Mucosa of rectum (tissue), 2 donors: ENCODE measurements at regions not wholly inside any gene's neighbourhood (a gene's known extent, or its start where the extent isn't known, plus 50 kb on each side); places are given as distances from the start of the nearest gene placed in this dataset.
"Not testable (repeated sequence)": the region's sequence is repeated elsewhere in the genome, so short reads cannot be mapped to it uniquely, and the experiment has no call there.

Experiments used
- H3K27ac ChIP-seq, 2 donors: one replicate each; pipeline ENCODE4 v1.7.0; 2013; ENCODE audit warnings: inconsistent platforms in 2 of 2, low read depth in 2 of 2, low read length in 2 of 2
- H3K27me3 ChIP-seq, 2 donors: one replicate each; pipeline ENCODE4 v1.7.0; 2013; ENCODE audit warnings: low read length in 2 of 2; ENCODE audit not compliant: control insufficient read depth in 2 of 2, insufficient read depth in 2 of 2
- H3K36me3 ChIP-seq, 2 donors: one replicate each; pipeline ENCODE4 v1.7.0; 2013; ENCODE audit warnings: low read length in 2 of 2; ENCODE audit not compliant: control insufficient read depth in 2 of 2, insufficient read depth in 2 of 2
- H3K4me1 ChIP-seq, 2 donors: one replicate each; pipeline ENCODE4 v1.7.0; 2013; ENCODE audit warnings: low read length in 2 of 2, mild to moderate bottlenecking in 1 of 2; ENCODE audit not compliant: control insufficient read depth in 2 of 2, insufficient read depth in 2 of 2
- H3K4me3 ChIP-seq, 2 donors: one replicate each; pipeline ENCODE4 v1.7.0; 2013; ENCODE audit warnings: low read length in 2 of 2
- H3K9ac ChIP-seq, 2 donors: one replicate each; pipeline ENCODE4 v1.7.0; 2013; ENCODE audit warnings: low read length in 2 of 2, low read depth in 1 of 2, mild to moderate bottlenecking in 1 of 2
- H3K9me3 ChIP-seq, 2 donors: one replicate each; pipeline ENCODE4 v1.7.0; 2013; ENCODE audit warnings: low read length in 2 of 2; ENCODE audit not compliant: control insufficient read depth in 2 of 2
- donor health status: healthy.
- donor health status: Normal muscosa, but diverticular disease.

DNA sequence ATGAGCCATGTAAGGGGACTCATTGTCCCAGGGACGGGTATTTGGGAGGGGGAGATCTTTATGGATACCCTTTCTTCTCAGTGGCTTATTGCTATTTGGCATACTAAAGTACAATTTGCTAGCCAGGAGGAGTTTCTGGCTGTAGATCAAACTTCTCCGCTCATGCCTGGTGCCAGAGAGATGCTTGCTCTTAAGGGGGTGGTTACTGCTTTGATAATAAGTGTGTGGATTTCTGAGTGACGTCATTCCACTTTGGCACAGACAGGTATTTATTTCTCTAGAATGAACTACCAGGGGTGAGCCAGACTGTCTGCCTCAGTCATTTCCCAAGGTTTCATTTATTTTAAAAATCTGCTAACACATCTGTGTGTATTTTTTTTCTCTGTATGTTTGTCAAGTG, 131.1 kb downstream of the SRGAP2 start:
- not testable (repeated sequence) for H3K27ac ChIP-seq, H3K4me1 ChIP-seq, H3K36me3 ChIP-seq, H3K4me3 ChIP-seq, H3K9me3 ChIP-seq, H3K9ac ChIP-seq, H3K27me3 ChIP-seq

DNA sequence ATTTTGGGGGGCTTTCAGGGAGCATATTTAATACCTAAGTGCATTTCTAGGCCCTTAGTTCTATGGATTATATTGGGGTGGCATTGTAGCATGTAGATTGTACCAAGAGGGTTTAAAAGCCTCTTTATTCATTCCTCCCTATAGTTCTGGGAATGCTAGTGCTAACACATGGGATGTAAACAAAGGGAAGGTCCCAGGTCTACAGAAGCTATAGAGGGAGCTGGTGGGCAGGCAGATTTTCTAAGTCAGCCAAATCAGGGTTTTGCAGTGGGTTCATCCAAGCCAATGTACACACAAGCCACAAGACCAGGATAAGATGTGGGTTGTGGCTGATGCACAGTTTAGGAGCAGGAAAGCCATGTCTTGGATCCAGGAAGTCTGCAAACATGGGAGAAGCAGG, 131.8 kb downstream of the SRGAP2 start:
- not testable (repeated sequence) for H3K27me3 ChIP-seq, H3K27ac ChIP-seq, H3K36me3 ChIP-seq, H3K4me3 ChIP-seq, H3K4me1 ChIP-seq, H3K9me3 ChIP-seq, H3K9ac ChIP-seq

DNA sequence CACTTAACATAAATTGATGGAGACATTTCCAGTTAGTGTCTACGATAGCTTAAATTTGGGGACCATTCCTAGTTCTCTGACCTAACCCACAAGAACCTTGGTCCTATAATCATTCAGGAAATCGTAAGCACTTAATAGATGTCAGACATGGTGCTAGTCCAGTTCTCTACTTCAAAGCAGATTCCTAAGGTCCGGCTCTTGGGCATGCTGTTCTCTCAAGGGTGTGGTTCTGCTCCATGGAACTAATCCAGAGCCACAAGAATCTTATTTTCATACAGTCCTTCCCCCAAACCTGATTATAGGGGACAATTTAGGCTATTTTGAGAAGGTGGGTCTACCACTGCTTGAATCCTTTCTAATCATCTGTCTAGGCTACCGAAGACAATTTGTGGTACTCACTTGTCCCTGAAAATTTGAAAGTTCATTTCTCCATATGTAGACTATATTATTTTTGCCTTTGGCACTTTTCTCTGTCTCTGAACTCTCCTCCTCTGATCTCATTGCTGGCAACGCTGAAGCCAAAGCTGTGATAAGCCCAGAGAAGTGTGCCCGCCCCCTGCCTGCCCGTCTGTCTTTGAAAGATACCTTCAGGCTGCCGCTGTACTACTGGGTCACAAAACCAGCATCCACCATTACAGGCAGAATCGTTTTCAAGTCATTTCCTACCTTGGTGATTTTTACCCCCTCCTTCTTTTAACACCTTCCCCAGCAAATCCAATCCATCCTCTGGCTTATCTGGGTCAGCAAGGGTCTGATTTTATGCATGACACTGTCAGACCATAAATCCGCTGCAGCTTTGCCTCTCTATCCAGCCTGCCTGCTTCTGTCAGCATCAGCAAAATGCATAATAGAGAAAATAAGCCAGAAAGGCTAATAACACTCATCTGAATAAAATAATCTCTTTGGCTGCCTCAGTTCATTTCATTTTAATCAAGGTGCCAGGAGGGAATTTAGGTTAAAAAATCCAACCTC, 132.8 kb downstream of the SRGAP2 start:
- H3K9me3 ChIP-seq, H3K4me1 ChIP-seq, H3K27me3 ChIP-seq, H3K9ac ChIP-seq, H3K4me3 ChIP-seq, H3K36me3 ChIP-seq, H3K27ac ChIP-seq: not testable (repeated sequence)

DNA sequence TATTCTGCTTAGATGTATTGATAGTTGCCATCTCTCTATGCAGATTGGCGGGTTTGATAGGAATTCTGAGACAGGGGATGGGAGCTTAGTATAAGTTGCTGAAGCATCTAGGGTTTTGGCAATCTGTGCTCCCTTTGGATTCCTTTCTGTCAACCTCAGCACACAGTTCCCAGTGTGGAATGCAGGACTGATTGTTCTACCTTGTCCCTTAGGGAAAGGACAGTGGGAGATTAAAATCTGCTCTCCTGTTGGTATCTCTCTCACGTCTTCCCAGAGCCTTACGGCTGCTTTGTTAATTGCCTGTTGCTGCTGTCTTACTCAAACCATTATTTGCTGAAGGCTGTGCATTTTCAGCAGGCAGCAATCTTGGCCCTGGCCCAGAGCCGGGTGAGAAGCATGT, 133.3 kb upstream of the IKBKE start:
- not testable (repeated sequence) for H3K27me3 ChIP-seq, H3K4me3 ChIP-seq, H3K36me3 ChIP-seq, H3K27ac ChIP-seq, H3K9me3 ChIP-seq, H3K9ac ChIP-seq, H3K4me1 ChIP-seq

DNA sequence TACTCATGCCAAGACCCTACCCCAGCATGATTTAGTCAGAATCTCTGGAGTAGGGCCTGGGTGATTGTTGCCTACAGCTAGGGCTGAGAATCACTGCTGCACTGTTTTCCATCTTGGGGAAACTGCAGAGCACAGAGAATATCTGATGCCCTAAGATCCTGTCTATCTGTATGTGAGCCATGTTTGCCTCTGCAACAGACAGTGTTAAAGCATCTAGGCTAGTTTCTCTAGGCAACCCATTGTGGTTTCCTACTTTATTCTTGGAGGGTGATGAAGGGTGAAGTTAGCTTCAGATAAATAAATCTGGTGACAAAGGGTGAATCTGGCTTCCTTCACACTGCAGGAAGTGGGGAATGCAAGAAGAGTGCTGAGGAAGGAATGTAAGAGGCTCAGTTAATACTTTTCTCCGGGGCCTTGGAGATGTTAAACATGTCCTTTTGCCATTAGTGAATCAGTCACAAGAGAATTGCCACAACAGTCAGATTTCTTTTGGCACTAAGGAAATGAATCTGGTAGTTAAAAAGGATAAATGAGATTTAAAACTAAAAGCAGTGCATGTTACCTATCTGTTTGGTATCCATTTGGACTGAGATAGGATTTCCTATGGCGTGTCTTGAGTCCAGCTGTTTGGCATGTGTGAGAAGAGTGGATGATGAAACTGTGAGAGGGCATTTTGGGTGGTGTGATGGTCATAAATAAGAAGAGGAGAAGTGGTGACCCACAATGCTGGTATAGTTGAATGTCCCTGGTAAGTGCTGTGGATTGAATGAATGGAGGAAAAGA, 119.6 kb upstream of the IKBKE start:
- not testable (repeated sequence) for H3K9me3 ChIP-seq, H3K4me3 ChIP-seq, H3K4me1 ChIP-seq, H3K27ac ChIP-seq, H3K9ac ChIP-seq, H3K36me3 ChIP-seq, H3K27me3 ChIP-seq

DNA sequence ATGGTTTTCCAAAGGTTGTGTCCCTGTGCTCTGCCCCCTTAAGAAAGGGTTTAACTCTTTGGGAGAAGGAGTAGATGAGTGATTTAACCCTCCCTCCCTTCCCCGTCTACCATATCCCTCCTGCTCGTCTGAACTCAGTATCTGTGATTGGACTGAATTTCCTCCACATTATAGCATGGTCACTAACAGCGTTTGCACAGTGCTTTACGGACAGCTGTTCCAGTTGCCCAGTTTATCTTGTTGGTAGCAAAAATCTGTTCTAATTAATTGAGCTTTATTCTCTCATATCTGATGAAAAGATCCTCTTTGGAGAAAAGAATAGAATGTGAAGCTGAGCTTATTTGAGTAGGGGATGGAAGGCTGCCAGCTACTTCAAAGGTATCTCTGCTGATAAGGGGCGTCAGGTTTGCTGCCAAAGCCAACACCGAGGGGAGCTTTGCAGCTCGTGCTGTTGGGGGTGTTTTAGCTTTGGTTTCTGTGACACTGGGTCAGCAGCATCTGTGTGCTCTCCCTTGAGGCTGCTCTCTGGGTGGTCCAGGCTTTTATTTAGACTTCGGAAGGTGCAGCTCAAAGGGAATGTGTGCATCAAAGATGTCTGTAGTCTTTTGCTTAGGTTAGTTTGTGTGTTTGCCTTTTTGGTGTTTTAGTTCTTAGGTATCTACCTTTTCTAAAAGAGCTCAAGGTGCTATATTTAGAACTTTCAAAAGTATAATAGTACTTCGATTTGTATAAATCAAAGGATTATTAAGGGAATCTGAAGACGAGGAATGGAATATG, 118.8 kb upstream of the IKBKE start:
- not testable (repeated sequence) for H3K4me1 ChIP-seq, H3K36me3 ChIP-seq, H3K9me3 ChIP-seq, H3K27ac ChIP-seq, H3K27me3 ChIP-seq, H3K4me3 ChIP-seq, H3K9ac ChIP-seq

DNA sequence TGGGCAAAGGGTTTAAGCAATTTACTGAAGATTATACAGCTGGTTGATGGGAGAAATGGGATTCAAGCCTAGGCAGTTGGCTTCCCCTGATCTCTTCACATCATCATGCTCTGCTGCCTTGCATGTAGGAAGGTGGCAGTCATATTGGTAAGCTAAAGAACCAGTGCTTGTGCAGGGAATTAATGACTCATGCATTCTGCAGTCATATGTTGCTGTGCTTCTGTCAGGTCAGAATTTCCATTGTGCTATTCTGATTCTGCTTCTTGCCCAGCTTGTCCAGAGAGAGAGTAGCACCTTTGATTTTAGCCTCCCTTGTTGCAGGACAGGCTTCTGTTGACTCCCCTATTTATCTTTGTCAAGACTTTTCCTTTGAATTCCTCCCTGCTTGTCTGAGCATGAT, 114.0 kb upstream of the IKBKE start:
- not testable (repeated sequence) for H3K27ac ChIP-seq, H3K9ac ChIP-seq

DNA sequence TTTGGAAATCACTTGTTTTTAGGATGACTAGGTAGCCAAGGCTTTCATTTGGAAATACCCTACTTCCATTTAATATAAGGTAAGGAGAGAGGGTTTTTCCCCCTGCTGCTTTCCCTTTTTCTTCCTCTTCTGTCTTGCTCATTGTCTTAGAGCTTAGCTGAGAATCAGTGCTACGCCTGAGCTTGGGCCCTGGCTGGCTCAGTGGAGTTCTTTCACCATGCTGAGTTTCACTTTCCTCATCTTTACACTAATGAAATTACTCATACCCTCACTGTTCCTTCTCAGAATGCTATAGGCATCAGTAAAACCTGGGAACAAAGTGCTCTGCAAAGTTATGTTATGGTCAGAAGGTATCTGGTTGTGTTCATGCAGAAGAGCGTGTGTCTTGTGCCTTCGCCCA, 112.3 kb upstream of the IKBKE start:
- H3K27me3 ChIP-seq, H3K9ac ChIP-seq, H3K4me1 ChIP-seq: not testable (repeated sequence)

More for the DNA sequence above, 114.0 kb upstream of the IKBKE start:
- H3K4me1 ChIP-seq, H3K9me3 ChIP-seq, H3K36me3 ChIP-seq, H3K27me3 ChIP-seq, H3K4me3 ChIP-seq: not testable (repeated sequence)

DNA sequence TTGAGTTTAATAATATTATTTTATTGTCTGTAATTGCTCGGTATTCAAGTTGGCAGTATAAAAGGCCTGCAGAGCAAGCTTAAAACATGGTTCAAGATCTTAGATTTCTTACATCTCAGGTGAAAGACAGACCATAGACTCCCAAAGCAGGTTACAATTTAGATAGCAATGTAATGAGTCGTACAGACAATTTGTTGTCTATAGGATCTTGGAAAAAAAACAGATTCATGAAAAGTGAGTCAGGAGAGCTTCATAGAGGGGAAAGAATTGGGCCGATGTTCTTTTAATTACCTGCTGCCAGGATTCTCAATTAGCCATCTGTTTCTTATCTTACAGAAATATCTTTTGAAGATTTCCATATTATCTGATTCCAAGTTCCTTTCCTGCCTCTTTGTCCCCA, 111.5 kb upstream of the IKBKE start:
- not testable (repeated sequence) for H3K4me1 ChIP-seq, H3K27me3 ChIP-seq, H3K36me3 ChIP-seq, H3K9ac ChIP-seq, H3K27ac ChIP-seq, H3K4me3 ChIP-seq, H3K9me3 ChIP-seq

More for the DNA sequence above, 112.3 kb upstream of the IKBKE start:
- H3K4me3 ChIP-seq, H3K36me3 ChIP-seq, H3K9me3 ChIP-seq, H3K27ac ChIP-seq: not testable (repeated sequence)

DNA sequence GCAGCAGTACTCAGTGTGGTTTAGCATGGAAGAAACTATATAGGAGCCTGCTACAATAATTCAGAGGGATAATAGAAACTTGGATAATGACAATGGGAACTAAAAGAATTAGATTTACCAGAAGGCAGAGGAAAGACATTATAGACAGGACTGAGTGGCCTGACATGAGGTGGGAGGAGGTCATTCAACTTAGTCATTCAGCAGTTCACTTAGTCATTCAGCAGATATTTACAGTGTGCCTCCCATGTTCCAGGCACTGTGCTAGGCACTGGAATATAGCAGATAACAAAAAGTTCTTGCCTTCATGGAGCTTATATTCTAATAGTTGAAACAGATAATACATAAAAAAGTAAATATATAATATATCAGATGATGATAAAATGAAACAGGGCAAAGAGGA, 110.9 kb upstream of the IKBKE start:
- H3K4me3 ChIP-seq, H3K27me3 ChIP-seq, H3K27ac ChIP-seq, H3K4me1 ChIP-seq, H3K9ac ChIP-seq, H3K9me3 ChIP-seq, H3K36me3 ChIP-seq: not testable (repeated sequence)
